HS-5 (cell line): ENCODE measurements at regions not wholly inside any gene's neighbourhood (a gene's known extent, or its start where the extent isn't known, plus 50 kb on each side); places are given as distances from the start of the nearest gene placed in this dataset.
"Not testable (repeated sequence)": the region's sequence is repeated elsewhere in the genome, so short reads cannot be mapped to it uniquely, and the experiment has no call there.

Experiments used
- DNase-seq: peaks from one replicate; pipeline ENCODE4 v3.0.0-alpha.2; 2012; ENCODE audit warnings: low read depth

DNA sequence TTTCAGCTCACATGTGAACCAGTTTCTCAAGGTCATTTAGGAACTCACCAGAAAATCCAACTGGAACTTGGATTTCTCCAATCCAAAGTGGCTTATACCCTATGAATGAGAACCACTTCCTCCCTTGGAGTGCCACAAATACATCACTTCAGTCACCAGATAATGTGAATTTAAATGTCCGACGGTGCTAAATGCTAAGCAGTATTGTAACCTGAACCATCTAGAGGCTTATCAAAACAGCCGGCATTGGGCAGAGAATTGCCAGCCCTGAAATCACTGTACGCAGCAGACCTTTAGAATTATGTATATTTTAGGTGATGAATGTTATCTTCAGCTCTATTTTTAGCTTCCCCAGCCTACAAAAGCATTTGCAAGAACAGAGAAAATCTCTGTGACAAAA, 76.8 kb upstream of the COX20 start:
- no peak for DNase-seq

DNA sequence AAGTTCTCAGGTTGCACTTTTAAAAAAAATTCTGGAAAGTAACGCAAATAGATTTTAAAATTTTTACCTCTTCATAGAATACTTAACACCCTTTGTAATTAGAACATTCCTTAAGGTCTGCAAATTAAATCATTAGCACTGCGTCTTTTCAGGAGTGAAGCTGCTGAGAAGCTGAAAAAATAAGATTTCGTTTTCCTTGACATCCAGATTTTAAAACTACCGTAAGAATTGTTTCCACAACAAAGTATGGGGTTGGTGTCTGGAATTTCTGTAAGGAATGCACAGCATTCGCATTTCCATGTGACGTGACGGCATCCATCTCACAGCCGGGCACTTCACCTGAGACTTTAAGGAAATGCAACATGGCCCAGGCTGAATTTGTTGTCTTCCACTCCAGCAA, 76.3 kb upstream of the COX20 start:
- no peak for DNase-seq

DNA sequence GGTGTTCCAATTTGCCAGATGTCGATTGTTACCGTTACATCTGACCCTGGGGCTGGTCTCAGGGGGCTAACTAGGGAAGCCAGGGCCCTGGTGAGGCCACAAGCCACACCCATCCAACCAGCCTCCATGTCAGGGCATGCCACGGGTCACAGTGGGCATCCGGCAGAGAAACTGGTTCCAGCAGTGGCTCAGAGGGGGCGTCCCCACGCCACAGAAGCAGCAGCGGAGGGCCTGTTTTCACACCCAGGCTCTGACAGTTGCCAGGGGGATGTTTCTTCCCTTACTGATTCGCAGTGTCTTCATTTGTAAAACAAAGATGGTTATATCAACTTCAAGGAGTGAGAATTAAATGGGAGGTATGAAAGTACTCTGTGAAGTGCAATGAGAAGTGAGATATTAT, 75.0 kb upstream of the COX20 start:
- DNase-seq, result no peak

DNA sequence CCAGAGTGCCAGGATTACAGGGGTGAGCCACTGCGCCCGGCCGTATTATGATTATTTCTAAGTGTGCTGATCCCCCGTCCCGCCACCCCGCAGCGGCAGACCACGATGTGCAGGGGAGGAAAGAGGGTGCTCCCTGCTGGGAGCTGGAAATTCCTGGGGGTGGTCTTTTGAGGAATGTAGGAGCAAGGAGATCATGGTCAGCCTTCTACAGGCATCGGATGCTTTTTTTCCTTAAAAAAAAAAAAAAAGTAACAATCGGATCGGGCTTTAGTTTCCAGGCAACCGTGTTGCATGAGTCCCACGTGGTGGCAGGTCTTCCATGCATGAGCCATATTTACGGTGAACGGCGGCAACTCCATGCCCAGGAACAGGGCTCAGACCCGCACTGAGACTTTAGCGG, 74.2 kb upstream of the COX20 start:
- no peak for DNase-seq

DNA sequence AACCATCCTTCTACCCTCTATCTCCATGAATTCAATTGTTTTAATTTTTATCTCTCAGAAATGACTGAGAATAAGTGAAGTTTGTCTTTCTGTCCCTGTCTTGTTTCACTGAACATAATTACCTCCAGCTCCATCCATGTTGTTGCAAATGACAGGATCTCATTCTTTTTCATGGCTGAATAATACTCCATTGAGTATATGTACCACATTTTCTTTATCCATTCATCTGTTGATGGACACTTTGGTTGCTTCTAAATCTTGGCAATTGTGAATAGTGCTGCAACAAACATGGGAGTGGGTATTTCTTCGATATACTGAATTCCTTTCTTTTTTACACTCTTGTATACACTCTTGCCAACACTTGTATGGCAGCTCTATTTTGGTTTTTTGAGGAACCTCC, 72.8 kb upstream of the COX20 start:
- no peak for DNase-seq

DNA sequence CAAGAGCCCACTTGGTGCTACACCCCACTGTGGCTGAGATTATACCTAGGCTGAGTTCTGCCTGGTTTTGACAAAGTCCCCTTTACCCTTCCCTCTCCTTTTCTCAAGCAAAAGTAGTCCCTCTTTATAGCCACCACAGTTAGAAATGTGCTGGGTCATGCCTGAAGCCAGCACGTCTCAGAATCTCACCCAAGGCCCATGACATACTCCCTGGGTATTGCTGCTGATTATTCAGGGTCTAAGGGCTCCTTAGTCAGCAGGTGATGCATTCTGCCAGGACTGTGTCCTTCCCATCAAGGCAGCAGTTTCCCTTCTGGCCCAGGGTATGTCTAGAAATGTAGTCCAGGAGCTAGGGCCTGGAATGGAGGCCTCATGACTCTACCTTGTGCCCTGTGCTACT, 67.3 kb upstream of the COX20 start:
- DNase-seq, result no peak

DNA sequence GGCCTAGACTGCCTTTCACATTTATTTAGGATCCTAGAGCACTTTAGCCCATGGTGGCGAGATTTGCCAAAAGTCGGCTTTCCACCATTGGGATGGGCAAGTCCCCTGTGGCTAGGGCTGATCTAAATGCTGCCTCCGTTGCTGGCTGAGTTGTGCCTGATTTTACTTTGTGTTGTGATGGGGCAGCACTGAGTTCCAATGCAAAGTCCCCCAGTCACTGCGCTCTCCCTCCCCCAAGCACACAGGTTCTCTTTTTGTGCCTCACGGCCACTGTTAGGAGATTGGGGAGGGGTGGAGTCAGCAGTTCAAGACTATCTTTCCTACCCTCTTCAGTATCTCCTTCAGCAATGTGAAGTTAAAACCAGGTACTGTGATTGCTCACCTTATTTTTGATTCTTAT, 66.7 kb upstream of the COX20 start:
- no peak for DNase-seq

DNA sequence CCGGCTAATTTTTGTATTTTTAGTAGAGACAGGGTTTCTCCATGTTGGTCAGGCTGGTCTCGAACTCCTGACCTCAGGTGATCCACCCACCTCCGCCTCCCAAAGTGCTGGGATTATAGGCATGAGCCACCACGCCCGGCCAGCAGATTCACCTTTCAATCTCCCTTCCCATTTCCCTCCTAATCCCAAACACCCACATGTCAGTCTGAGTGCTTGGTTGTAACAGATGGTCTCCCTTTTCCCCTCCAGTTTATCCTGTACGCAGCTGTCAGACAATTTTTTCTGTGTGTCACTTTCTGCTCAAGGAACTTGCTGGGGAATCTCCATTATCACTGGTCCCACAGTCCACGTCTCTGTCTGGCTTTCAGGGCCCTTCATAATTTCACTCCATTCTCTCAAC, 64.9 kb upstream of the COX20 start:
- not testable (repeated sequence) for DNase-seq

DNA sequence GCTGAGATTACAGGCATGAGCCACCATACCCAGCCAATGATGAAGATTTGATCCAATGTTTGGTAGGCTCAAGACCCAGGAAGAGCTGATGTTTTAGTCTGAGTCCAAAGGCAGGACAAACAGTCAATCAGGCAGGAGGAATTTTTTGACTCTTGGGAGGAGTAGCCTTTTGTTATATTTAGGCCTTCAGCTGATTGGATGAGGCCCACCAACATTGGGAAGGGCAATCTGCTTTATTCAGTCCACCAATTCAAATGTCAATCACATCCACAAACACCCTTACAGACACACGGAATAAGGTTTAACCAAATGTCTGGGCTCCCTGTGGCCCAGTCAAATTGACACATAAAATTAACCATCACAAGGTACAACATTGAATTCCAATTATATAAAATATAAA, 61.9 kb upstream of the COX20 start:
- no peak for DNase-seq

DNA sequence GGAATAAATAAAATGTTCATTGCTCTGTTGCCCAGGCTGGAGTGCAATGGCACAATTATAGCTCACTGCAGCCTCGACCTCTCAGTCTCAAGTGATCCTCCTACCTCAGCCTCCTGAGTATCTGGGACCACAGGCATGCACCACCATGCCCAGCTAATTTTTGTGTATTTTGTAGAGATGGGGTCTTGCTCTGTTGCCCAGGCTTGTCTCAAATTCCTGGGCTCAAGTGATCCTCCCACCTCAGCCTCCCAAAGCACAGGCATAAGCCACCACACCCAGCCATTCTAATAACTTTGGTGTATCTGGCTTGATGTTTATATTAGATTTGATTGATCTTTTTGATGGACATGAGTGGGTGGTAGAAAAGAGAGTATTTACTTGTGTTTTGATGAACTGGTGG, 58.7 kb upstream of the COX20 start:
- not testable (repeated sequence) for DNase-seq

DNA sequence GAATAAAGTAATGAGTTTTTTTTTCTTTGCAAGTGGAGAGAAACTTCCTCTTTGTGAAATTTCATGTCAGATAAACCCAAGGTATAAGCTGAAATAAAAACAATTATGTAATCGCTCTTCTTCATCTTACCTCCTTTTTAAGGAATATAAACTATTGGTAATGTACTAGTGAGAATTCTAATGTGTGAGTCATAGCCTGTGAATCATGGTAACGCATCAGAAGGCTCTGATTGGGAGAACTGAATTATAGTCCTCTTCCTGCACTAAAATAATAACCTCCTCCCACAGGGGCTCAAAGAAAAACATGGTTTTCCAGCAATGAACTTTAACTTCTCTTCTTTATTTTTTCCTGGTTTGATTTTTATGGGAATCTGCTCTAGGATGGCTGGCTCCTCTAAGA, 57.1 kb upstream of the COX20 start:
- peak; percentile 74 for DNase-seq

DNA sequence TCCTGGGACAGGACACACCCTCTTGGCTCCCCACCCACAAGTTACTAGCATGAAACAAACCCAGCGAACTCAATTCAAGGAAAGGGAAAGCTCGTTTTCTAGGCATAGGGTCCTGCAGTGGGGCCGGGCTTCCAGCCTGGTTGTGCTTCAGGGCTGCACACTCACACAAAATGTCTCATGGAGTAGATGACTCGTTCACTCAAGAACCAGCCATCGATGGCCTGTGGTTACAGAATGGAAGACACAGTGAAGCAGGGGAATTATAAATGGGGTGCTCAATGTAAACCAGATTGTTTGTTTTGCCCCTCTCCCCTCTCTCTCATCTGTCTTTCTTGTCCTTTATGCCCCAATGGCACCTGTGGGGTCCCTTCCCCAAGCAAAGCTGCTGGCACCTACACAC, 56.0 kb upstream of the COX20 start:
- no peak for DNase-seq

DNA sequence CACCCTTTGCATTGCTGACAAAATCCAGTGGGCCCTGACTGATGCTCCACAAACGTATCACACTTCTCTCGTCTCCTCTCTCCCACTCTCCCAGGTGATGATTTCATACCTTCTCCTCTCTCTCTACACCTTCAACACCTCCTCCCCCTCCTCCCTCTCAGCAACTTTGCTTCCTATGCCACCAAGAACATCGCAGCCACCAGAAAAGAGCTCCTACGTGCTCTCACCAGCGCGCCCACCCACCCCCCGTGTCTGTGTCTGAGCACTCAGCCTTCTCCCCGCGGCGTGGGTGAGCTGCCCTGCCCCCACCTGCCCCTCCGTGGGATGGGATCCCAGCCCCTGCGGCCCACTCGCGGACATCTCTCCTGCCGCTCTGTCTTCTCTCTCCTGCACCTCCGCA, 55.1 kb upstream of the COX20 start:
- no peak for DNase-seq

DNA sequence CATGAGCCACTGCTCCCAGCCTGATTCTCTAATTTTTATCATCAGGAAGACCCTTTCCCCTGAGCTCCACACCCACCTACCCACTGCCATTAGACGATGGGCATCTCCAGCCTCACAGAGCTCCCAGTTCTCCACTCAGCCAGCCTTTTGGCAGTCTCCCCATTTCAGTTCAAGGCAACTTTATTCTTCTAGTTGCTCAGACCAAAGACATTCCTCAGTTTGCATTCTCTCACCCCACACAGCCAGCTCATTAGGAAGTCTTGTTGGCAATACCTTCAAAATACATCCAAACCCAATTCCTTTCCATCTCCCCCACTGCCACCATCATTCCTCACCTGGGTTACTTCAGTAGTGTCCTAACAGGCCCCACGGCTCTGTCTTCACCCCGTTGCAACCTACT, 53.4 kb upstream of the COX20 start:
- no peak for DNase-seq

DNA sequence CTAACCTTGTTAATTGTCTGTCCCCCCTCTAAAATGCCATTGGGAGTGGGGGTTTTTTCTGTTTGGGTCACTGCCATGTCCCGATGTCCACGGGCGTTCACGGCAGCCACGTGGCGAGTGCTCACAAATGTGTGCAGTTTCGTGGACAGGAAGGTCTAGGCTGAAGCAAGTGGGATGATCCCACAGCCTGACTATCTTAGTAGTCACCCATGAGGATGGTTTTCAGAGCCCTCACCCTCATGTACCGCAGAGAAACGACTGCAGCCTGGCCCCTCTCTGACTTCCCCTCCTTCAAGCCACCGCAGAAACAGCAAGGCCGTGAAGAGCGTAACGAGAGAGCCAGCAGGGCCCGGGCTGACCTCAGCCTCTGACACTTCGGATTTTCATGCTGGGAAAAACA, 52.3 kb upstream of the COX20 start:
- no peak for DNase-seq
